ENCODE measurements at regions not wholly inside any gene's neighbourhood (a gene's known extent, or its start where the extent isn't known, plus 50 kb on each side); places are given as distances from the start of the nearest gene placed in this dataset.

DNA sequence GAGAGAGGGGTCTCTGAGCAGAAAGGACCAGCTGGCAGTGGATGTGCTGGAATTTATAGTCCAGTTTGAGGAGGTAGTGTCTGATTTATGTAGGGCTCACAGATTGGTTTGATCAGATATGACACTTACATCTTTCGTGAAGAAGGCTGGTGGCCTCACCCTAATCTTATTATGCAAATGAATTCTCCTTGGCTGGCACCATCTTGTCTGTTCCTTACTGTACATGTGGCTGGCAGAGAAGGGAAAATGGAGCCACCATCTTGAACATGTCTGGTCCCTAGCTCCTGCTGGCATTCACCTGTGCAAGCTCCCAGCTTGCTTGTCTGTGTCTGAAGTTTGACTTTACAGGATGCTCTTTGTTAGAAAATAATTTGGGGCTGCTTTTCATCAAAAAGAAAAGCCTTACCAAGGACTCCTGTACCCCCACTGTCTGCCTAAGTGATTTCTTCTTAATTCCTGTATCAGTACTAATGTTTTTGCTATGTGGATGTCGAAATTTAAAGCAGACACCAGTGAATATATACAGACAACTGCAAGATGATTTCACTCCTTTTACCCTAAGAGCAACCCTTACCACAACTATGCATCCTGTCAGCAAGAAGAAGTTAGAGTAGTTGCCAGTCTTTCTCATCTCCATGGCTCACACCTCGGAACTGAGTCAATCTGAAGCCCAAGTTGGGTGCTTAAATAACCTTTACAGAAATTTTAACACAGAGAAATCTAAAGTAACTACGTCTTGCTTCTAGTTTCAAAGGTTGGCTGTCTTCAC is 322.0 kb upstream of the SEMA3D start:
- H3K4me3 ChIP-seq (ENCODE audit: low read depth, low read length) = no peak overlapping the region
- no peak for DNase-seq (ENCODE audit: low read depth)
- no peak for TF ChIP-seq POLR2A (IDR thresholded peaks at IDR 0.05; ENCODE audit: extremely low read depth, insufficient read length)

DNA sequence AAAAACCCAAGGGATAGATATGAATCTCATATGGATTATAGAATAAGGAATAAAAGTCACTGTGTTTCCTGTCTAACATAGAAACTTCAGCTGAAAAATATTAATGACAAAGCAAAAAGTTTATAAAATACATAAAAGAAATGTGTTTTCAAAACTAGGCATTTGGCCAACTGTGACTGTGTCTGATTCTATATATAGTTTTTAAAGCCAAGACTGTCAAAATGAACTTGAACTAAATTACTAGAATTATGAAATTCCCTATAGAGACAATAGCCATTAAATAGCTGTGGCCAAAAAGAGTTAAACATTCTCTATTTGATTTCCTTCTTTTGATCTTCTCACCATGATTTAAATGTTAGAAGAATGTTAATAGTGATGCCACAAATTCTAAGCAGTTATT is 311.2 kb upstream of the SEMA3D start:
- no peak for DNase-seq (ENCODE audit: low read depth)
- TF ChIP-seq MYC (IDR thresholded peaks at IDR 0.05; ENCODE audit: low read depth, low read length) = no peak
- TF ChIP-seq, protein P1, sequence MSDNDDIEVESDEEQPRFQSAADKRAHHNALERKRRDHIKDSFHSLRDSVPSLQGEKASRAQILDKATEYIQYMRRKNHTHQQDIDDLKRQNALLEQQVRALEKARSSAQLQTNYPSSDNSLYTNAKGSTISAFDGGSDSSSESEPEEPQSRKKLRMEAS (IDR thresholded peaks at IDR 0.05; ENCODE audit: low read depth, low read length) = no peak
- no peak for TF ChIP-seq POLR2A (IDR thresholded peaks at IDR 0.05; ENCODE audit: extremely low read depth, insufficient read length)
- TF ChIP-seq, protein P2, sequence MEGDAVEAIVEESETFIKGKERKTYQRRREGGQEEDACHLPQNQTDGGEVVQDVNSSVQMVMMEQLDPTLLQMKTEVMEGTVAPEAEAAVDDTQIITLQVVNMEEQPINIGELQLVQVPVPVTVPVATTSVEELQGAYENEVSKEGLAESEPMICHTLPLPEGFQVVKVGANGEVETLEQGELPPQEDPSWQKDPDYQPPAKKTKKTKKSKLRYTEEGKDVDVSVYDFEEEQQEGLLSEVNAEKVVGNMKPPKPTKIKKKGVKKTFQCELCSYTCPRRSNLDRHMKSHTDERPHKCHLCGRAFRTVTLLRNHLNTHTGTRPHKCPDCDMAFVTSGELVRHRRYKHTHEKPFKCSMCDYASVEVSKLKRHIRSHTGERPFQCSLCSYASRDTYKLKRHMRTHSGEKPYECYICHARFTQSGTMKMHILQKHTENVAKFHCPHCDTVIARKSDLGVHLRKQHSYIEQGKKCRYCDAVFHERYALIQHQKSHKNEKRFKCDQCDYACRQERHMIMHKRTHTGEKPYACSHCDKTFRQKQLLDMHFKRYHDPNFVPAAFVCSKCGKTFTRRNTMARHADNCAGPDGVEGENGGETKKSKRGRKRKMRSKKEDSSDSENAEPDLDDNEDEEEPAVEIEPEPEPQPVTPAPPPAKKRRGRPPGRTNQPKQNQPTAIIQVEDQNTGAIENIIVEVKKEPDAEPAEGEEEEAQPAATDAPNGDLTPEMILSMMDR (IDR thresholded peaks at IDR 0.05; ENCODE audit: low read depth, low read length) = no peak
- H3K4me3 ChIP-seq (ENCODE audit: low read depth, low read length) = no peak overlapping the region

DNA sequence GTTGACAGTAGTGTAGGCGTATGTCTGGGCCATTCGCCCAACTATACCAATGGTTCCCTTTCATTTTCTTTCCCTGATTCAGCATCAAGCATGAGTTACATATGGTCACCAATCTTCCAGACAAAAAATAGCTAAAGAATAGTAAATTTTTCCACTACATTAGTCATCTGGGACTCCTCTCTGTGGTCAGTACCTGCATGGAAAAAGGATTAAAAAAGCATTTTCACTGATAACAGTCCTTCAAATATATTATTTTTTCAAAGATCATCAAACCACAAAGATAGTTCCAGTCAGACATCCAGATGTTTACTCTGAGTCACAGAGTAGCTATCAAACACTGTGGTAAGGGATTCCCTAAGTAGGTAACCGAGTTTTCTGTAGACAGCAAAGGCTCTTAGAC is 302.6 kb upstream of the SEMA3D start:
- TF ChIP-seq, protein P1 (IDR thresholded peaks at IDR 0.05; ENCODE audit: low read depth, low read length) = no peak
- no peak for TF ChIP-seq MYC (IDR thresholded peaks at IDR 0.05; ENCODE audit: low read depth, low read length)
- TF ChIP-seq POLR2A (IDR thresholded peaks at IDR 0.05; ENCODE audit: extremely low read depth, insufficient read length) = no peak
- TF ChIP-seq, protein P2 (IDR thresholded peaks at IDR 0.05; ENCODE audit: low read depth, low read length) = no peak
- H3K4me3 ChIP-seq (ENCODE audit: low read depth, low read length) = no peak overlapping the region
- DNase-seq (ENCODE audit: low read depth) = no peak

DNA sequence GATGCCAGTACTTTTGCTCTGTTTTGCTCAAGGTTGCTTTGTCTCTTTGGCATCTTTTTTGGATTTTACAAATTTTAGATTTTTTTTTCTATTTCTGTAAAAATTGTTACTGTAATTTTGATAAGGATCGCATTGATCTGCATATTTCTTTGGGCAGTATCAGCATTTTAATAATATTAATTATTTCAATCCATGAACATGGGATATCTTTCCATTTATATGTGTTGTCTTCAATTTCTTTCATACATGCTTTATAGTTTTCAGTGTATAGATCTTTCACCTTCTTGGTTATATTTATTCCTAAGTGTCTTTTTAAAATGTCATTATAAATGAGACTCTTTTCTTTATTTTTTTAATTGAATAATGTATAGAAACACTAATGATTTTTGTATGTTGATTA is 301.6 kb upstream of the SEMA3D start:
- TF ChIP-seq, protein P2 (IDR thresholded peaks at IDR 0.05; ENCODE audit: low read depth, low read length) = no peak
- TF ChIP-seq, protein P1 (IDR thresholded peaks at IDR 0.05; ENCODE audit: low read depth, low read length) = no peak
- no peak for TF ChIP-seq POLR2A (IDR thresholded peaks at IDR 0.05; ENCODE audit: extremely low read depth, insufficient read length)
- no peak for TF ChIP-seq MYC (IDR thresholded peaks at IDR 0.05; ENCODE audit: low read depth, low read length)
- no peak for DNase-seq (ENCODE audit: low read depth)
- H3K4me3 ChIP-seq (ENCODE audit: low read depth, low read length) = no peak overlapping the region

DNA sequence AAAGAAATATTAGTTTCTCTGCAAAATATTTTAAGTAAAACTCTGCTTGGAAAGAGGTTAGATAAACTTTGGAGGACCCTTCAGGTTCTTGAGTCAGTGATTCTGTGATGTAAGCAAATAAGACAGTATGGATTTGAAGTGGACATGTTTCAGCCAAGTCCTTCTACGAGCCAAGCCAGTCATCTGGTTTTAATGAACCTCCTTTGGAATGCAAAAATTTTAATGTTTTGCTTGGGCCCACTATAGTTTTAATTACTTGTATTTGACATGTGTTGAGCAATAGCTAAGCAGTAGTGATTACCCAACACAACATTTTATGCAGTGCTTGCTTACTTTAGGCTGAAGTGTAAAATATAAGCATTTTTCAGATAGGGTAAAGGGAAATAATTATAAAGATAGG is 296.3 kb upstream of the SEMA3D start:
- no peak overlapping the region for H3K4me3 ChIP-seq (ENCODE audit: low read depth, low read length)
- TF ChIP-seq MYC (IDR thresholded peaks at IDR 0.05; ENCODE audit: low read depth, low read length) (no peak), POLR2A (IDR thresholded peaks at IDR 0.05; ENCODE audit: extremely low read depth, insufficient read length) (no peak)
- TF ChIP-seq, protein P2 (IDR thresholded peaks at IDR 0.05; ENCODE audit: low read depth, low read length) = no peak
- TF ChIP-seq, protein P1 (IDR thresholded peaks at IDR 0.05; ENCODE audit: low read depth, low read length) = no peak
- DNase-seq (ENCODE audit: low read depth) = peak; percentile 26

DNA sequence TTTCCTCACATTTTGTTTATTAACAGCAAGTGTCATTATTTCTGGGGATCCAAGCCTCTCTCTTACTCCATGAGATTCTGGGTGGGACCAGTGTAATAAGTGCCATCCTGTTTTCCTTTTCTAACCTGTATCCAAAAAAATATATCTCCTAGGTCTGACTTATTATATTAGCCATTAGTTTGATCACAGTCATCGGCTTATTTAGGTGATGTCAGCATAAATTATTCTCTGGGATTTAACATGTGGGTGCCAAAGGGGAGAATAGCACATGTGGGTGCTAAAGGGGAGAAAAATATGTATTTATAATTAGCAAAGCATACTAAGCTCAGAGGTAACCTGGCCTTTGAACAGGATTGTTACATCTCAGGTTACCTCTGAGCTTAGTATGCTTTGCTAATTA is 293.8 kb upstream of the SEMA3D start:
- no peak overlapping the region for H3K4me3 ChIP-seq (ENCODE audit: low read depth, low read length)
- DNase-seq (ENCODE audit: low read depth) = no peak
- no peak for TF ChIP-seq POLR2A (IDR thresholded peaks at IDR 0.05; ENCODE audit: extremely low read depth, insufficient read length)
- TF ChIP-seq, protein P1 (IDR thresholded peaks at IDR 0.05; ENCODE audit: low read depth, low read length) = no peak
- TF ChIP-seq MYC (IDR thresholded peaks at IDR 0.05; ENCODE audit: low read depth, low read length) = no peak
- TF ChIP-seq, protein P2 (IDR thresholded peaks at IDR 0.05; ENCODE audit: low read depth, low read length) = no peak

Measured in NB4 (cell line).